GM18505 (cell line): ENCODE measurements at regions not wholly inside any gene's neighbourhood (a gene's known extent, or its start where the extent isn't known, plus 50 kb on each side); places are given as distances from the start of the nearest gene placed in this dataset.

ENCODE experiments used
- ATAC-seq: cut with Tn5 transposase; IDR thresholded peaks from one replicate; pipeline ENCODE4 v1.9.1; 2021; ENCODE audit not compliant: unreplicated experiment
- POLR2A ChIP-seq: IDR thresholded peaks from 4 replicates; pipeline ENCODE4 v1.6.1; 2011; ENCODE audit warnings: borderline replicate concordance; ENCODE audit not compliant: insufficient read depth, insufficient read length; ENCODE audit errors: extremely low read depth

- no peak for TF ChIP-seq POLR2A
- no peak for ATAC-seq
Measured at GRCh38 chr3:160174621-160175020, 50.6 kb upstream of the C3orf80 start.
